SK-N-SH (cell line): ENCODE measurements at regions not wholly inside any gene's neighbourhood (a gene's known extent, or its start where the extent isn't known, plus 50 kb on each side); places are given as distances from the start of the nearest gene placed in this dataset.

Experiments
- CTCF ChIA-PET: fragments of 300-600, 350-600 bp; formaldehyde crosslinking; extraction: SDS; loops from one replicate; lab custom pipeline; 2021; lab: Yijun Ruan, JAX
- POLR2A ChIA-PET: fragments of 350-600 bp; sonication (Branson Sonifier 250); formaldehyde crosslinking; extraction: SDS; loops from one replicate; lab custom pipeline; 2020; ENCODE audit warnings: antibody characterized with exemption, inconsistent platforms; lab: Yijun Ruan, JAX
- DNase-seq: peaks from one replicate; pipeline ENCODE4 v3.0.0; 2012
- H2AFZ ChIP-seq: fragments of 200-600 bp; sonication (generic); 2 replicates; pipeline ENCODE4 v1.8.1; 2016; ENCODE audit warnings: antibody characterized with exemption, mild to moderate bottlenecking, low read depth
- H3F3A ChIP-seq: fragments of 200-600 bp; sonication (generic); replicated peaks from 2 replicates; pipeline ENCODE3; 2016; ENCODE audit warnings: antibody characterized with exemption, mild to moderate bottlenecking; ENCODE audit not compliant: insufficient read depth
- H3K27ac ChIP-seq, 2 experiments: fragments of 200-500 bp in 1 of 2; fragments of 200-600 bp in 1 of 2; sonication (Bioruptor generic) in 1 of 2; sonication (generic), shearing (Covaris generic) in 1 of 2; 2 replicates each; pipeline versions ENCODE4 v1.5.1 to v1.6.1; 2014 to 2016; ENCODE audit warnings: low read depth in 2 of 2, inconsistent platforms in 1 of 2, low read length in 1 of 2, mild to moderate bottlenecking in 1 of 2, mixed read lengths in 1 of 2
- H3K27me3 ChIP-seq: fragments of 200-600 bp; sonication (generic), shearing (Covaris generic); 2 replicates; pipeline ENCODE4 v1.6.1; 2016; ENCODE audit warnings: mixed run types; ENCODE audit not compliant: insufficient read depth
- H3K36me3 ChIP-seq, 2 experiments: fragments of 200-500 bp in 1 of 2; fragments of 200-600 bp in 1 of 2; sonication (Bioruptor generic) in 1 of 2; sonication (generic) in 1 of 2; replicated peaks in 1 of 2; 2 replicates each; pipeline versions ENCODE3 to v1.5.1; 2014 to 2016; ENCODE audit warnings: low read length in 1 of 2, mild to moderate bottlenecking in 1 of 2; ENCODE audit not compliant: insufficient read depth in 2 of 2, control insufficient read depth in 1 of 2
- H3K4me1 ChIP-seq, 2 experiments: fragments of 200-500 bp in 1 of 2; fragments of 200-600 bp in 1 of 2; sonication (Bioruptor generic) in 1 of 2; sonication (generic), shearing (Covaris generic) in 1 of 2; 2 replicates each; pipeline versions ENCODE4 v1.5.1 to v1.6.1; 2014 to 2016; ENCODE audit warnings: low read depth in 1 of 2, low read length in 1 of 2, mixed run types in 1 of 2; ENCODE audit not compliant: insufficient read depth in 2 of 2, control insufficient read depth in 1 of 2
- H3K4me2 ChIP-seq: fragments of 200-600 bp; sonication (generic), shearing (Covaris generic); 2 replicates; pipeline ENCODE4 v1.6.1; 2017; ENCODE audit warnings: mixed run types
- H3K4me3 ChIP-seq, 2 experiments: fragments of 200-500 bp in 1 of 2; fragments of 200-600 bp in 1 of 2; sonication (Bioruptor generic) in 1 of 2; sonication (generic), shearing (Covaris generic) in 1 of 2; 2 replicates each; pipeline versions ENCODE4 v1.5.1 to v1.8.1; 2014 to 2016; ENCODE audit warnings: low read depth in 2 of 2, inconsistent platforms in 1 of 2, low read length in 1 of 2, mild to moderate bottlenecking in 1 of 2, mixed read lengths in 1 of 2, moderate library complexity in 1 of 2
- H3K79me2 ChIP-seq: fragments of 200-600 bp; sonication (generic); 2 replicates; pipeline ENCODE4 v1.8.1; 2017; ENCODE audit warnings: mild to moderate bottlenecking; ENCODE audit not compliant: insufficient read depth
- H3K9ac ChIP-seq: fragments of 200-600 bp; sonication (generic); 2 replicates; pipeline ENCODE4 v1.6.1; 2017; ENCODE audit warnings: mixed run types
- H3K9me2 ChIP-seq: fragments of 200-600 bp; sonication (generic); 2 replicates; pipeline ENCODE4 v1.6.1; 2017; ENCODE audit warnings: mixed run types
- H3K9me3 ChIP-seq: fragments of 200-600 bp; sonication (generic); 2 replicates; pipeline ENCODE4 v1.6.1; 2017; ENCODE audit warnings: mixed run types, mild to moderate bottlenecking, moderate library complexity
- H4K20me1 ChIP-seq: fragments of 200-600 bp; sonication (generic); 2 replicates; pipeline ENCODE4 v1.6.1; 2017; ENCODE audit warnings: mild to moderate bottlenecking, mixed run types; ENCODE audit not compliant: insufficient read depth
- CTCF ChIP-seq: fragments of 200-600 bp; sonication (generic); IDR thresholded peaks from 2 replicates; pipeline ENCODE4 v1.6.1; 2017; ENCODE audit warnings: antibody characterized with exemption, mild to moderate bottlenecking, moderate library complexity
- FOXJ3 ChIP-seq: sonication (generic); formaldehyde crosslinking; IDR thresholded peaks from 2 replicates; pipeline ENCODE4 v1.5.1; 2020; ENCODE audit warnings: mild to moderate bottlenecking, missing genetic modification reagents
- MXI1 ChIP-seq: IDR thresholded peaks from 2 replicates; pipeline ENCODE4 v1.6.1; 2012; ENCODE audit warnings: mild to moderate bottlenecking, low read depth, low read length, improper control_type of control experiment
- NRF1 ChIP-seq: IDR thresholded peaks from 2 replicates; pipeline ENCODE4 v1.6.1; 2012; ENCODE audit warnings: low read depth, mild to moderate bottlenecking, low read length
- PBX3 ChIP-seq: IDR thresholded peaks from 2 replicates; pipeline ENCODE4; 2012
- POLR2AphosphoS5 ChIP-seq: IDR thresholded peaks from 2 replicates; pipeline ENCODE4 v1.6.1; 2012; ENCODE audit warnings: low read depth, low read length
- RAD21 ChIP-seq: IDR thresholded peaks from 2 replicates; pipeline ENCODE4 v1.6.1; 2012; ENCODE audit warnings: mild to moderate bottlenecking, low read length
- REST ChIP-seq: IDR thresholded peaks from 2 replicates; pipeline ENCODE4 v1.6.1; 2012; ENCODE audit warnings: mild to moderate bottlenecking, low read depth, low read length, moderate library complexity
- SMC3 ChIP-seq: IDR thresholded peaks from 2 replicates; pipeline ENCODE4 v1.6.1; 2012; ENCODE audit warnings: low read depth, low read length, improper control_type of control experiment
- TCF12 ChIP-seq: IDR thresholded peaks from 2 replicates; pipeline ENCODE4 v1.4.0; 2012
- TEAD4 ChIP-seq: IDR thresholded peaks from 2 replicates; pipeline ENCODE4 v1.4.0; 2012; ENCODE audit warnings: mild to moderate bottlenecking, borderline replicate concordance; ENCODE audit not compliant: insufficient read depth
- WGBS: methylation state at CpG from one replicate; pipeline ENCODE4 v1.1.6; 2017; ENCODE audit warnings: low lambda C conversion rate; 5-methylcytosine and 5-hydroxymethylcytosine counted together

- Histone ChIP-seq H3K4me3 (no peak overlapping the region), H3F3A (no peaks in the 10 kb centered on the region), H4K20me1 (no peaks in the 10 kb centered on the region), H3K27me3 (no peaks in the 10 kb centered on the region), H2AFZ (no peak overlapping the region), H3K9me3 (no peaks in the 10 kb centered on the region), H3K36me3 (no peaks in the 10 kb centered on the region), H3K9ac (no peak overlapping the region), H3K27ac (no peak overlapping the region), H3K79me2 (no peaks in the 10 kb centered on the region), H3K4me1 (no peaks in the 10 kb centered on the region), H3K4me2 (no peak overlapping the region), H3K9me2 (no peaks in the 10 kb centered on the region)
- ChIA-PET POLR2A (no interaction called here), CTCF (no interaction called here)
- DNase-seq, result no peak
- no peak for TF ChIP-seq TCF12
- 21% methylated on average over 3 of the region's 3 CpGs for WGBS
These were observed 79.8 kb downstream of the C1QL2 start for GRCh38 chr2:119078796-119079195.

GRCh38 chr2:119076713-119077112, 81.8 kb downstream of the C1QL2 start:
- POLR2A ChIA-PET, result no interaction called here
- 24% methylated on average over 7 of the region's 8 CpGs for WGBS
- no peak overlapping the region for H3K4me2 ChIP-seq

More at GRCh38 chr2:119076713-119077112, 81.8 kb downstream of the C1QL2 start:
- CTCF ChIA-PET, result interaction anchor here (1.2 to 1.5 kb wide), 2 partner anchors 20 to 188 kb away, joined by 3 to 4 read pairs; no protein-coding TSS in a partner anchor
- H3K79me2 ChIP-seq, result no peaks in the 10 kb centered on the region
- H3K4me1 ChIP-seq, result no peaks in the 10 kb centered on the region
- no peaks in the 10 kb centered on the region for H3K9me2 ChIP-seq
- no peak for TF ChIP-seq PBX3
- no peak for TF ChIP-seq REST
- no peak for TF ChIP-seq FOXJ3 (CRISPR knock-in tag)
- no peak for TF ChIP-seq NRF1
- TF ChIP-seq TEAD4, result no peak
- TF ChIP-seq RAD21, result no peak
- TF ChIP-seq MXI1, result no peak
- no peak for TF ChIP-seq CTCF
- no peak for TF ChIP-seq SMC3
- TF ChIP-seq POLR2AphosphoS5, result no peak
- TF ChIP-seq TCF12, result no peak
- H3K27ac ChIP-seq, result no peak overlapping the region
- H3F3A ChIP-seq, result no peaks in the 10 kb centered on the region
- no peak overlapping the region for H2AFZ ChIP-seq
- no peaks in the 10 kb centered on the region for H4K20me1 ChIP-seq
- no peaks in the 10 kb centered on the region for H3K9me3 ChIP-seq
- H3K36me3 ChIP-seq, result no peaks in the 10 kb centered on the region
- no peak overlapping the region for H3K4me3 ChIP-seq
- no peaks in the 10 kb centered on the region for H3K27me3 ChIP-seq
- DNase-seq, result no peak
- no peak overlapping the region for H3K9ac ChIP-seq
